OCI-LY1 (cell line): ENCODE measurements at regions not wholly inside any gene's neighbourhood (a gene's known extent, or its start where the extent isn't known, plus 50 kb on each side); places are given as distances from the start of the nearest gene placed in this dataset.

Experiments
- H2AFZ ChIP-seq: fragments of 200-600 bp; sonication (generic), shearing (Covaris generic); 2 replicates; pipeline ENCODE4 v1.6.0; 2014; ENCODE audit warnings: antibody characterized with exemption, mild to moderate bottlenecking, low read length
- H3F3A ChIP-seq: fragments of 200-600 bp; sonication (generic), shearing (Covaris generic); 2 replicates; pipeline ENCODE4 v1.6.0; 2014; ENCODE audit warnings: mild to moderate bottlenecking, antibody characterized with exemption, low read length, moderate library complexity; ENCODE audit not compliant: insufficient read depth
- H3K27ac ChIP-seq: fragments of 200-600 bp; sonication (generic); 2 replicates; pipeline ENCODE4 v1.5.1; 2014; ENCODE audit warnings: low read length, mixed run types, mild to moderate bottlenecking, low read depth; ENCODE audit not compliant: poor library complexity, severe bottlenecking
- H3K27me3 ChIP-seq: fragments of 200-600 bp; sonication (generic); 2 replicates; pipeline ENCODE4 v1.6.0; 2014; ENCODE audit warnings: antibody characterized with exemption, mild to moderate bottlenecking, low read length, moderate library complexity; ENCODE audit not compliant: insufficient read depth
- H3K36me3 ChIP-seq: fragments of 200-600 bp; sonication (generic); 2 replicates; pipeline ENCODE4 v1.6.1; 2014; ENCODE audit warnings: mild to moderate bottlenecking, antibody characterized with exemption, low read length, moderate library complexity, mixed read lengths; ENCODE audit not compliant: insufficient read depth
- H3K4me1 ChIP-seq: fragments of 200-600 bp; sonication (generic); 2 replicates; pipeline ENCODE4 v1.5.1; 2014; ENCODE audit warnings: mild to moderate bottlenecking, low read length, moderate library complexity; ENCODE audit not compliant: insufficient read depth, severe bottlenecking
- H3K4me2 ChIP-seq: fragments of 200-600 bp; sonication (generic), shearing (Covaris generic); 2 replicates; pipeline ENCODE4 v1.6.1; 2014; ENCODE audit warnings: low read length
- H3K4me3 ChIP-seq: fragments of 200-600 bp; sonication (generic); 2 replicates; pipeline ENCODE4 v1.5.1; 2014; ENCODE audit warnings: low read length, low read depth, mild to moderate bottlenecking, mixed read lengths; ENCODE audit not compliant: poor library complexity, severe bottlenecking
- H3K79me2 ChIP-seq: fragments of 200-600 bp; shearing (Covaris generic); 2 replicates; pipeline ENCODE4 v1.6.1; 2016; ENCODE audit warnings: mixed run types, low read length, mixed read lengths; ENCODE audit not compliant: insufficient read depth
- H3K9ac ChIP-seq: fragments of 200-600 bp; sonication (generic), shearing (Covaris generic); 2 replicates; pipeline ENCODE4 v1.6.1; 2014; ENCODE audit warnings: mild to moderate bottlenecking, low read length, mixed read lengths
- H3K9me2 ChIP-seq: fragments of 200-600 bp; sonication (generic), shearing (Covaris generic); 2 replicates; pipeline ENCODE4 v1.6.1; 2014; ENCODE audit warnings: low read depth, mild to moderate bottlenecking, low read length, mixed read lengths
- H3K9me3 ChIP-seq: fragments of 200-600 bp; shearing (Covaris generic); 2 replicates; pipeline ENCODE4 v1.6.1; 2014; ENCODE audit warnings: low read length, mixed read lengths
- H4K20me1 ChIP-seq: fragments of 200-600 bp; sonication (generic), shearing (Covaris generic); 2 replicates; pipeline ENCODE4 v1.6.0; 2016; ENCODE audit warnings: mild to moderate bottlenecking, low read length; ENCODE audit not compliant: insufficient read depth
- EZH2 ChIP-seq: fragments of 200-600 bp; sonication (generic), shearing (Covaris generic); IDR thresholded peaks from 2 replicates; pipeline ENCODE4 v1.8.0; 2017; ENCODE audit warnings: borderline replicate concordance, mixed run types, mild to moderate bottlenecking, antibody characterized with exemption, low read length, moderate library complexity, mixed read lengths
- TF ChIP-seq, protein P1 (sequence below): fragments of 200-600 bp; sonication (generic), shearing (Covaris generic); IDR thresholded peaks from 2 replicates; pipeline ENCODE4 v1.5.1; 2017; ENCODE audit warnings: mild to moderate bottlenecking, antibody characterized with exemption, low read length, moderate library complexity, mixed read lengths

DNA sequence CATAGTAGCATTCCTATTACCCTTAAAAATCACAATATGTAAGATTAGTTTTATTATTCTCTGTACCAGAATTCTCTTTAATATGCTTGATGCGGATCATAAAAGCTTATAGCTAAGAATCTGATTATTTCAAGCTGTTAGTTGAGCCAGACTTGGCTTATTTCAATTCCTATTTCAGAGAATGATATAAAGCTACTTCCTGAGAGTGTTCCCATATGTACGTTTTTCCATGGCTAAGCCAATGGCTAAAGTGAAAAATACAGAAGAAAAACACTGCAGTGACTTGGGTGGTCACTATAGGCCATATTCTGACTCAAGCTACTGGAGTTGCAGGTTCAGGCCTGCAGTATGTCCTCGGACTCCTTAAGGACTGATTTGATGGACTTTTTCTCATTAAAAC, 97.9 kb upstream of the EEF1E1 start:
- Histone ChIP-seq H3K9ac (no peak overlapping the region), H3K27me3 (no peaks in the 10 kb centered on the region), H3K4me1 (no peaks in the 10 kb centered on the region), H2AFZ (no peak overlapping the region), H4K20me1 (no peaks in the 10 kb centered on the region), H3K27ac (no peak overlapping the region), H3K9me3 (no peaks in the 10 kb centered on the region), H3K4me3 (no peak overlapping the region), H3K79me2 (no peaks in the 10 kb centered on the region), H3K4me2 (no peak overlapping the region), H3F3A (no peaks in the 10 kb centered on the region), H3K9me2 (no peaks in the 10 kb centered on the region), H3K36me3 (no peaks in the 10 kb centered on the region)
- no peak for TF ChIP-seq EZH2
- TF ChIP-seq, protein P1, sequence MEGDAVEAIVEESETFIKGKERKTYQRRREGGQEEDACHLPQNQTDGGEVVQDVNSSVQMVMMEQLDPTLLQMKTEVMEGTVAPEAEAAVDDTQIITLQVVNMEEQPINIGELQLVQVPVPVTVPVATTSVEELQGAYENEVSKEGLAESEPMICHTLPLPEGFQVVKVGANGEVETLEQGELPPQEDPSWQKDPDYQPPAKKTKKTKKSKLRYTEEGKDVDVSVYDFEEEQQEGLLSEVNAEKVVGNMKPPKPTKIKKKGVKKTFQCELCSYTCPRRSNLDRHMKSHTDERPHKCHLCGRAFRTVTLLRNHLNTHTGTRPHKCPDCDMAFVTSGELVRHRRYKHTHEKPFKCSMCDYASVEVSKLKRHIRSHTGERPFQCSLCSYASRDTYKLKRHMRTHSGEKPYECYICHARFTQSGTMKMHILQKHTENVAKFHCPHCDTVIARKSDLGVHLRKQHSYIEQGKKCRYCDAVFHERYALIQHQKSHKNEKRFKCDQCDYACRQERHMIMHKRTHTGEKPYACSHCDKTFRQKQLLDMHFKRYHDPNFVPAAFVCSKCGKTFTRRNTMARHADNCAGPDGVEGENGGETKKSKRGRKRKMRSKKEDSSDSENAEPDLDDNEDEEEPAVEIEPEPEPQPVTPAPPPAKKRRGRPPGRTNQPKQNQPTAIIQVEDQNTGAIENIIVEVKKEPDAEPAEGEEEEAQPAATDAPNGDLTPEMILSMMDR: no peak

DNA sequence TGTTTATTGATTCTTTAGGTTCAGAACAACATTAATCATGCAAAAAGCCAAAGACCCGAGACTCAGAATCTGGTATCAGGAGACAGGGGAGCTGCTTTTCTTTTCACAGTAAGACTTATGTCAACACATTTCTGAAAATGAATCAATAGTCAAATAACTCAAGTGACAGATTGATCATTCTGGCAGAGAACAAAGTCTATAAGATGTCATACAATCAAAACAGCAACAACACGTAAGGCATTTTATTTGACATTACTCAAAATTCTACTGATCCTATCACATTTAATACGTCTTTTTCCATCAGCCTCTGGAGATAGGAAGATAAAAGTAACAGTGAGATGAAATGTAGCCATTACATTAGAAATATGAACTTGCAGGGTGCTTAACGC, 93.4 kb upstream of the EEF1E1 start:
- Histone ChIP-seq H3K27me3 (no peaks in the 10 kb centered on the region), H3F3A (no peaks in the 10 kb centered on the region), H3K36me3 (no peaks in the 10 kb centered on the region), H3K4me2 (no peak overlapping the region), H3K9me3 (no peaks in the 10 kb centered on the region), H3K9ac (no peak overlapping the region), H3K4me1 (no peaks in the 10 kb centered on the region), H3K79me2 (no peaks in the 10 kb centered on the region), H3K27ac (no peak overlapping the region), H3K9me2 (no peaks in the 10 kb centered on the region), H4K20me1 (no peaks in the 10 kb centered on the region), H2AFZ (no peak overlapping the region), H3K4me3 (no peak overlapping the region)
- TF ChIP-seq EZH2: no peak
- TF ChIP-seq, protein P1: no peak

DNA sequence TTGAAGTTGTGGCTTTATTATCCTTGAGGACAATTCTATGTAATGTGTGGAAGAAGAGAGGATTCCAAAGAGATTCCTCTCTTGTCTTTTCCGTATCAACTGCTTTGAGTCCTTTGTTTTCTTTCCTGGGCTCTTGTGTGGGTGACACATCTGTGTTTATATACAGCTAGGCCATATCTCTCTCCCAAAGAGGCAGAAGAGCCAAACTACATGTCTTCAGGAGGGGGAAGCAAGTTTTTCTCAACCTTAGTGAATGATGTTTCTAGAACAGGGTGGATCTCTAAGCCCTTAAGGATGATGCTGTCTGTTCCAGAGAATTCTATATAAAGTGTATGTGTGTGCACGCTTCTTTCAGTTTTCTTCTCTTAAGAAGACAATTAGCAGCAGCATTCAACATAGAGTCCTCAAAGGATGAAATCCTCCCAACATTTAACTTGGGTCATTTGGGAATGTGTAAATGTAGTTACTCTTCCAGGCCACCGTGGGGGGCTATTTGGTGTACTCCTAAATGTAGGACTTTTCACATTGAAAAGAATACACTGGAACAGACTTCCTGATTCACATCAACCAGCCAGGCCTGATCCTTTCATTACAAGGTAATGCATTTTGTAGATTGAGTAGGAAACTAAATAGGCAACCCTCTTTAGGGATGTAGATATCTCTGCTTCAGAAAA, 92.8 kb upstream of the EEF1E1 start:
- TF ChIP-seq, protein P1: peak; percentile 28; the same call in 1 of the 2 replicates
- no peak for TF ChIP-seq EZH2
- Histone ChIP-seq H3K4me3 (no peak overlapping the region), H2AFZ (no peak overlapping the region)

More for the DNA sequence above, 92.8 kb upstream of the EEF1E1 start:
- no peak overlapping the region for H3K27ac ChIP-seq
- no peaks in the 10 kb centered on the region for H3K27me3 ChIP-seq
- H3K4me1 ChIP-seq: no peaks in the 10 kb centered on the region
- no peaks in the 10 kb centered on the region for H3K9me2 ChIP-seq
- no peaks in the 10 kb centered on the region for H3K36me3 ChIP-seq
- no peak overlapping the region for H3K9ac ChIP-seq
- H3K79me2 ChIP-seq: no peaks in the 10 kb centered on the region
- H3K4me2 ChIP-seq: no peak overlapping the region
- H3K9me3 ChIP-seq: no peaks in the 10 kb centered on the region
- no peaks in the 10 kb centered on the region for H4K20me1 ChIP-seq
- H3F3A ChIP-seq: no peaks in the 10 kb centered on the region
